AG09309 (cell line): ENCODE measurements at regions not wholly inside any gene's neighbourhood (a gene's known extent, or its start where the extent isn't known, plus 50 kb on each side); places are given as distances from the start of the nearest gene placed in this dataset.

ENCODE experiments used
- DNase-seq: peaks from one replicate; pipeline ENCODE4 v3.0.0-alpha.2; 2010; ENCODE audit warnings: low read depth
- H3K4me3 ChIP-seq: 2 replicates; pipeline ENCODE4 v1.5.1; 2011; ENCODE audit warnings: mild to moderate bottlenecking, low read depth, low read length, moderate library complexity; ENCODE audit not compliant: control insufficient read depth
- TF ChIP-seq, protein P1 (sequence below): IDR thresholded peaks from 2 replicates; pipeline ENCODE4 v1.5.1; 2011; ENCODE audit warnings: mild to moderate bottlenecking, low read depth, low read length, inconsistent platforms; ENCODE audit not compliant: insufficient read depth, control insufficient read depth; ENCODE audit errors: missing control alignments

- TF ChIP-seq, protein P1, sequence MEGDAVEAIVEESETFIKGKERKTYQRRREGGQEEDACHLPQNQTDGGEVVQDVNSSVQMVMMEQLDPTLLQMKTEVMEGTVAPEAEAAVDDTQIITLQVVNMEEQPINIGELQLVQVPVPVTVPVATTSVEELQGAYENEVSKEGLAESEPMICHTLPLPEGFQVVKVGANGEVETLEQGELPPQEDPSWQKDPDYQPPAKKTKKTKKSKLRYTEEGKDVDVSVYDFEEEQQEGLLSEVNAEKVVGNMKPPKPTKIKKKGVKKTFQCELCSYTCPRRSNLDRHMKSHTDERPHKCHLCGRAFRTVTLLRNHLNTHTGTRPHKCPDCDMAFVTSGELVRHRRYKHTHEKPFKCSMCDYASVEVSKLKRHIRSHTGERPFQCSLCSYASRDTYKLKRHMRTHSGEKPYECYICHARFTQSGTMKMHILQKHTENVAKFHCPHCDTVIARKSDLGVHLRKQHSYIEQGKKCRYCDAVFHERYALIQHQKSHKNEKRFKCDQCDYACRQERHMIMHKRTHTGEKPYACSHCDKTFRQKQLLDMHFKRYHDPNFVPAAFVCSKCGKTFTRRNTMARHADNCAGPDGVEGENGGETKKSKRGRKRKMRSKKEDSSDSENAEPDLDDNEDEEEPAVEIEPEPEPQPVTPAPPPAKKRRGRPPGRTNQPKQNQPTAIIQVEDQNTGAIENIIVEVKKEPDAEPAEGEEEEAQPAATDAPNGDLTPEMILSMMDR, result no peak
- no peak overlapping the region for H3K4me3 ChIP-seq
- no peak for DNase-seq
Observed at GRCh38 chr4:100790836-100791615, 273.2 kb upstream of the EMCN start.

- H3K4me3 ChIP-seq, result no peak overlapping the region
- TF ChIP-seq, protein P1, result no peak
- no peak for DNase-seq
Observed at GRCh38 chr4:100789991-100790390, 272.2 kb upstream of the EMCN start.

DNA sequence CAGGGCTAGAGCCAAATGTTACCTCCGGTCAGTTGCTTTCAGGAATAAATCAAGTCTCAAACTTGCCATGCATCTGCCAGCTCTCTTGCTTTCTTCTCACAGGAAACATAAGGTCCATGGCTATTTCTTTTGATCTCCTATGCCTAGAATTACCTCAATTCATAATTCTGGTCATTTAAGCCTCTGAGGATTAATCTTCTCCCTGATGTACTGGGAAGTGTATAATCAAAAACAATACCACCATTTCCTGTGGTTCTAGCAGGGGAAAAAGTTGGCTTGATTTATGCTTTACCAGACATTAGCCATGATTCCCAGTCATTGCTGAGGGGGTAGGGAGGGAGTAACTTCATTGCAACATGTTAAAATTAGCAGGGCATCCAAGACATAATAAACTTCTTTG is 268.7 kb upstream of the EMCN start:
- TF ChIP-seq, protein P1, result no peak
- DNase-seq, result no peak
- H3K4me3 ChIP-seq, result no peak overlapping the region

GRCh38 chr4:100782356-100782755 is 264.5 kb upstream of the EMCN start:
- DNase-seq, result no peak
- no peak overlapping the region for H3K4me3 ChIP-seq
- TF ChIP-seq, protein P1, result no peak

DNA sequence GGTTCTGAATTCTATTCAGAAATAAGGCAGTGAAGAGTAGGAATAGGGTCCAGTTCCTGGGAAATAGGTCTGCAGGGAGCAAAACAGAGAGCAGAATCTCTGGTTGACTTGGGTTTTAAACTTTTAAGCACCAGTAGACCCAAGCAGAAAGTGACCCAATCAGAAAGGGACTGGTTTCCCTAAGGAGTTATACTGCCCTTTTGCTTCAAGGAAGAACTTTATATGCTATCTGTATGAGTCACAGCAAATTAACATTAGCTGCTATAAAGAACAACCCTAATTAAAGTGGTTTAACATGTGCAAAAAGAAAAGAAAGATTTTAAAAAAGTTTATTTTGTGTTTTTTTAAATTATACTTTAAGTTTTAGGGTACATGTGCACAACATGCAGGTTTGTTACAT is 263.6 kb upstream of the EMCN start:
- no peak for DNase-seq
- TF ChIP-seq, protein P1, result no peak
- no peak overlapping the region for H3K4me3 ChIP-seq

DNA sequence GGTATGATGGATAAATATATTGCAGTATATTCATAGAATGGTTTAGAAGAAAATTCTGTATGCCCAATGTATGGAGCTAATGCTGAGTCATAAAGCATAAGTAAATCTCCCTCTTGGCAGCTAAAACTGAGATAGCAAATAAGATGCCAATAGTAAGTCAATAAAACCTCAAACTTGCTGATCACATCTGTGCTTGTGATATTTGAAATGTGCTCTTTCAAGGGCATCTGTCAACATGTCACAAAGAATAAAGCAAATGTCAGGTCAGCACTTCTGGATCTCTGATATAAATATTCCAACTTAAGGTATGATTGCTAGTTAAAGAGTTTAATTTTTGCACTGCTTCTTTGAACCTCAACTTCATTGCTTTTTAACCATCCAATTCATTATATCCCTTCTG is 262.3 kb upstream of the EMCN start:
- no peak for DNase-seq
- no peak overlapping the region for H3K4me3 ChIP-seq
- TF ChIP-seq, protein P1, result no peak
